ENCODE measurements at regions not wholly inside any gene's neighbourhood (a gene's known extent, or its start where the extent isn't known, plus 50 kb on each side); places are given as distances from the start of the nearest gene placed in this dataset.

DNA sequence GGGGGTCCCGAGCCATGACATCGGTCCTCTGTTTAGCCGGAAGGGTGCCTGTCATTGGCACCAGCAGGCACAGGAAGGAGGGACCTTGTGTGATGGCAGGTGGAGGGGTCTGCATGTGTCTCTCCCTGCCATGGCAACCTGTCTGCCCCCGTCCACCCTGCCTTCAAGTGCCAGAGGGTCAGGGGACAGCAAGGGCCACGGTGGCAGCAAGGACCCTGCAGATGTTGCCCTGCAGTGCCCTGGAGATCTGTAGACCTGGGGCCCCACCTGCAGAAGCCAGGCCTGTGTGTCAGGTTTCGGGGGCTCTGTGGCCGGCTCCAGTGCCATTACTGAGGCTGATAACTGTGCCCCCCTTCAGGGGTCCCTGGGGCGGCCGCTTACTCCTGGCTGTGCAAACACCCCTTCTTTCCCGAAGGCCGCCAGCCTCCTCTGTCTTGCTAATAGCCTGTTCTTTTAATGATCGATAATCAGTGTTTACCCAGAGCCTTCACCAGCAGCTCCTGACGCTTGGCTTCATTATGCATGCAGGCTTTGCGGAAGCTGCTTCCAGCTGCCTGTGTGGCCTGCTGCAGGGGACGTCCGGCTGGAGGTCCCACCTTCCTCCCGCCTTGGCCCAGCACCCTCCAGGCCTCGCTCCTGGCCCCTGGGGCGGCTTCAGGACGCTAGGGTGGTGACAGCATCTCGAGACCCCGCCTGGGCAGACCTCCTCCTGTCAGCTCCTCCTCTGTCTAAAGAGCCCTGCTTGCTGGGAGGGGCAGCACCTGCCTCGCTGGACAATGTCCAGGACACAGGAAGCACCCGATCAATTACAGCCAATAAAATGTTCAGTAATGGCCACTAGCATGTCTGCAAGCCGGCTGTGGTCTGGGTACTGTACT lies 153.0 kb downstream of the KIF26A start:
- no peak for TF ChIP-seq EZH2 (IDR thresholded peaks at IDR 0.05; ENCODE audit: borderline replicate concordance, insufficient read depth, low read depth, low read length, poor library complexity, severe bottlenecking)
- no peak for TF ChIP-seq CTCF (IDR thresholded peaks at IDR 0.05)
